Astrocyte of the spinal cord (primary cell): ENCODE measurements at regions not wholly inside any gene's neighbourhood (a gene's known extent, or its start where the extent isn't known, plus 50 kb on each side); places are given as distances from the start of the nearest gene placed in this dataset.

ENCODE experiments used
- DNase-seq: peaks from one replicate; pipeline ENCODE4 v3.0.0; 2011; ENCODE audit warnings: low read depth, low spot score
- H3K4me3 ChIP-seq: 2 replicates; pipeline ENCODE4 v1.5.1; 2011; ENCODE audit warnings: low read depth, mild to moderate bottlenecking, low read length, moderate library complexity
- in situ Hi-C: cut with HindIII; loops from 2 replicates; pipeline ENCODE4 v1.10.0; 2017; ENCODE audit warnings: low sequenced_read_pairs
- TF ChIP-seq, protein P1 (sequence below): IDR thresholded peaks from 2 replicates; pipeline ENCODE4 v1.5.1; 2012; ENCODE audit warnings: low read depth, mild to moderate bottlenecking, low read length, inconsistent platforms

DNA sequence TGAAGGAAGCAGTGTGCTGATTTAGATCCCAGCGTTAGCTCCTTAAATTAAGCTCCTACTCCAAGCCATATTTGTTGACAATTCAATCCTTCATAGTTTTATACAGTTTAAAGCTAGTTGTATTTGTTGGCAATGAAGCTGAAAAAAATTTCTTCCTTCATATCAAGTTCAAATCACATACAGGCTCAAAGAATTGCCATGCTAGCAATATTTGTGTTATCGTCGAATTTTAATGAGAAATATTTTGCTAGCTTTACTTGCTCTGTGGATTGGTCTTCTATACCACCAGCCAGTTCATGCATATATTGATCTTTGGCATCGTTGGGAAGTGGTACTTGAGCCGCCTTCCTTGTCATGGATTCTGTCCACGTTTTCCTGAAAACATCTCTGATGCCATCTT, 204.6 kb upstream of the HDAC4 start:
- in situ Hi-C loops, result no loop called here
- DNase-seq, result no peak
- H3K4me3 ChIP-seq, result no peak overlapping the region
- TF ChIP-seq, protein P1, sequence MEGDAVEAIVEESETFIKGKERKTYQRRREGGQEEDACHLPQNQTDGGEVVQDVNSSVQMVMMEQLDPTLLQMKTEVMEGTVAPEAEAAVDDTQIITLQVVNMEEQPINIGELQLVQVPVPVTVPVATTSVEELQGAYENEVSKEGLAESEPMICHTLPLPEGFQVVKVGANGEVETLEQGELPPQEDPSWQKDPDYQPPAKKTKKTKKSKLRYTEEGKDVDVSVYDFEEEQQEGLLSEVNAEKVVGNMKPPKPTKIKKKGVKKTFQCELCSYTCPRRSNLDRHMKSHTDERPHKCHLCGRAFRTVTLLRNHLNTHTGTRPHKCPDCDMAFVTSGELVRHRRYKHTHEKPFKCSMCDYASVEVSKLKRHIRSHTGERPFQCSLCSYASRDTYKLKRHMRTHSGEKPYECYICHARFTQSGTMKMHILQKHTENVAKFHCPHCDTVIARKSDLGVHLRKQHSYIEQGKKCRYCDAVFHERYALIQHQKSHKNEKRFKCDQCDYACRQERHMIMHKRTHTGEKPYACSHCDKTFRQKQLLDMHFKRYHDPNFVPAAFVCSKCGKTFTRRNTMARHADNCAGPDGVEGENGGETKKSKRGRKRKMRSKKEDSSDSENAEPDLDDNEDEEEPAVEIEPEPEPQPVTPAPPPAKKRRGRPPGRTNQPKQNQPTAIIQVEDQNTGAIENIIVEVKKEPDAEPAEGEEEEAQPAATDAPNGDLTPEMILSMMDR, result no peak

DNA sequence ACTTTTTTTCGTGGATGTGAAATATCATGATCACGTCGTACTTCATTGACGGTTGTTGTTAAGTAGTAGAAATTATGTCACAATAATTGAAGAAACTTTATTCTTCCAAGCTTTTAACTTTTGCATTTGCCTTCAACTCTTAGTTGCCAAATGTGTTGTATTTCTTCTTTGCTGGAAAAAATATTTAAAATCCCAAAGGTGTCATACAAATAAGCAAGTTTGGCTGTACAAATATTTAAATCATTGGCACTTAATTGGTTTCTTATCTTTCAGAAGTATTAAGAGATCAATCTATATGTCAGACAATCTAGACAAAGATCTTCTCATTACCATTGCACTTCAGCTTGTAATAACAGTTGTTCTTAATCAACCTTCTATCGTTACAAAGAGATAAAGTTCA, 204.0 kb upstream of the HDAC4 start:
- in situ Hi-C loops, result no loop called here
- no peak overlapping the region for H3K4me3 ChIP-seq

DNA sequence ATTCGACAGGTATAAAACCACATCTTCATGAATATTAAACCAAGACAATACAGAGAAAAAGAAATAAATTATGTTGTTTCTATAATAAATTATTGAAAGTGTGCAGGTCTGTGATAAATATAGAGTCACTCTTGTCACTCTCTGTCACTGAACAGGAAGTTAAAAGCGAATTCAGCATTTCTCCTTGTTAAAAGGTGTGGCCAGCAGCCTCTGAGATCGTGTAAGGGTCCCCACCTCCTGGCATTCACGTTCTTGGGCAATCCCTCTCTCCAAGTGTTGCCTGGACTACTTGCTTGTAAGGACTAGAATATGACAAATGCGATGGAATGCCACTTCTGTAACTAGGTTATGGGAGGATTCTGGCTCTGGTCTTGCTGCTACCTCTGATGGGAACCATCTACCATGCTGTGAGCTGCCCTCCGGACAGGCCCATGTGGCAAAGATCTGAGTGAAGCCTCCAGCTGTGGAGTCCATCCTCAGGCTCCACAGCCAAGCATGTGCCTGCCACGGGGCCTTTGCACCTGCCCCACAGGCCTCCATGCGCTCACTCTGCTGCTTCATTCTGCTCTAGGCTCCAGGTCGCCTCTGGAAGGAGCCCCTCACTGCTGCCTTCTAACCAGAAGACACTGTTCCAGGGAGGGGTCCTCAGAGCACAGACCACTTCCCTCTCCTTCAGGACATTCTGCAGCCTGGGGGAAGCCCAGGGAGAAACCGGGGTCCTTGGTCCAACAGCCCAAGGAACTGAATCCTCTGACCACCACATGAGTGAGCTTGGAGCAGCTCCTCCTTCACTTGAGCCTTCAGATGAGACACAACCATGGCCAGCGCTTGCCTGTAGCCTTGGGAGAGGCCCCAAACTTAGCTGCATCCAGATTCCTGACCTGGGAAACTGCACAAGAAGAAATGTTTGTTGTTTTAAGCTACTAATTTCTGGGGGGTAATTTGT, 202.9 kb upstream of the HDAC4 start:
- TF ChIP-seq, protein P1, result no peak
- no peak for DNase-seq
- in situ Hi-C loops, result no loop called here

More for the DNA sequence above, 204.0 kb upstream of the HDAC4 start:
- TF ChIP-seq, protein P1, result no peak
- DNase-seq, result no peak

DNA sequence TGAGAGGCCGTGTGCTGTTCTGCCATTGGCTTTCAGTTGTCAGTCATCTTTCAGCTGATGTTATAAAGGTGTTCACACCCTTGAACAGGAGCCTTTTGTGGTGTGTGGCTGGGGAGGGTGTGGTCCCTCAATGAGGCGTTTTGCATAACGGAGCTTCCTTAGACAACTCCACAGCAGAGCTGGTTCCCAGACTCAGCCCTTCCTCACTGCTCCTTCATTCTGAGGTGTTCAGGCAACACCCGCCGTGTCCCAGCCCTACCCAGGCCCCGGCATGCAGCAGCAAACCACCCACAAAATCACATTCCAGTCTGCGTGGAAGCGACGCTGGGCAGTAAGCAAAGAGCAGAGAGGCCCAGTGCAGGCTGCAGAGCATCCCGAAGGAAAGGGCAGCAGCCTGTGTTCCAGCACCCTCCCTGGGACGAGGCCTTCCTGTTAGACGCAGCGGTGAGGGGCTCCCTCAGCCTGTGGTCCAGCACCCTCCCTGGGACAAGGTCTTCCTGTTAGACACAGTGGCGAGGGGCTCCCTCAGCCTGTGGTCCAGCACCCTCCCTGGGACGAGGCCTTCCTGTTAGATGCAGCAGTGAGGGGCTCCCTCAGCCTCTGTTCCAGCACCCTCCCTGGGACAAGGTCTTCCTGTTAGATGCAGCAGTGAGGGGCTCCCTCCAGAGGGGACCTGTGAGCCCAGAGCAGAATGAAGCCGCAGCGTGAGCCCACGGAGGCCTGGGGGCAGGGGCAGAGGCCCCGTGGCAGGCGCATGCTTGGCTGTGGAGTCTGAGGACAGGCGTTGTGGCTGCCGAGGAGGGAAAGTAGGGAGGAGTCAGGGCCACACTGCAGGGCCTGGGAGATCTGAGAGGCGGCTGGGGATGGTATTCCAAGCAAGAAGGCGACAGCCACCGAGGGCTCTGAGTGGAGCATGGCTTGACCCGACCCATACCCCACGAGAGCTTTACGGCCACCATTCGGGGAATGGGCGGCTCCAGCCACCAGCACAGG, 201.8 kb upstream of the HDAC4 start:
- in situ Hi-C loops, result no loop called here
- TF ChIP-seq, protein P1, result no peak
- no peak for DNase-seq
- H3K4me3 ChIP-seq, result no peak overlapping the region

More for the DNA sequence above, 202.9 kb upstream of the HDAC4 start:
- no peak overlapping the region for H3K4me3 ChIP-seq

DNA sequence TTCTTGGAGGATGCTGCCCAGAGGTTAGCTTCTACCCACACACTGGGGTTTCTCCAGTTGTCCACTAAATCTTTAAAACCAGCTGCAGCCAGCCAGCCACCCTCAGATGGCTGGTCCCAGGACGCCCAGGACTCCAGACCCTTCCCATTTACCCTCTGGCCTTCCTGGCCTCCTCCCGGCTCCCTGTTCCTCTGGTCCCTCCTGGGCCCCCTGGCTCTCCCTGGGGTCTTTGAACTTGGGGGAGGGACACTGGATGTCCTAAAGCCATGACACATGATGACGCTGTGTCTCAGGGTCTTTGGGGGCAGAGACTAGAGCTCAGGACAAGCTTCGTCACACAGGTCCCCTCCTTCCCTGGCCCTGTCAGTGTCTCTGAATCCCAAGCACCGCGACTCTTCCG, 201.1 kb upstream of the HDAC4 start:
- no peak for DNase-seq
- in situ Hi-C loops, result no loop called here
- H3K4me3 ChIP-seq, result no peak overlapping the region
- TF ChIP-seq, protein P1, result no peak

DNA sequence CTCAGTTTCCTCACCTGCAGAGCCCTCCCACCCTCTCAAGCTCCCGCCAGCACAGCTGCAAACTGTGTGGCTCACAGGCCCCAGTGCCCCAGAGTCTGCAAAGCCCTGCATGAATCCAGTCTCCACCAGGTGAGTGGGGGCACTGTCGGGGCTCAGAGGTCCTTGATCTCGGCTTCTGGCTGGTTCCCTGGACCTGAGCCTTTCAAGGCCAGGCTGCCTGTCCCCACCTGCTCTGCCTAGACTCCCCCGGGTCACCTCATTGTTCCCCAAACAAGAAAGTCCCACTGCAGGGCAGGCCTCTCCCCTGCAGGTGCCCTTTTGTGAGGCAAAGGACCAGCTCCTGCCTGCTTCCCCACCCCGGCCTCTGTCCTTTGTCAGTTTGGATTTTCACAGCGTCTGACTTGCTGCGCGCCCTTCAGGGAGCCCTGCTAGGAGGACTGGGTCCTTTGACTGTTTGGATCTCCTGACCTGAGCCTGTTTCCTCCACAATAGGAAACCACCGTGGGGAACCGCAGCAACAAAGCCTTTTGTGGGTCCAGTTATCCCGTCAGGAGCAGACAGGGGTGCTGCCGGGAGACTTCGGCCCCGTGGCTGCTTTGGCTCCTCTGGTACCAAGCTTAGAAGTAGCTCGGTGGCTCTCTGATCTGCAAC, 200.5 kb upstream of the HDAC4 start:
- DNase-seq, result no peak
- no peak overlapping the region for H3K4me3 ChIP-seq
- TF ChIP-seq, protein P1, result no peak
- in situ Hi-C loops, result no loop called here
